Stimulated activated CD4-positive, alpha-beta T cell treated with anti-CD3 and anti-CD28 coated beads, Interleukin-15, amount 100 ng/mL, for 24 hours (primary cell): ENCODE measurements at regions not wholly inside any gene's neighbourhood (a gene's known extent, or its start where the extent isn't known, plus 50 kb on each side); places are given as distances from the start of the nearest gene placed in this dataset.
"Not testable (repeated sequence)": the region's sequence is repeated elsewhere in the genome, so short reads cannot be mapped to it uniquely, and the experiment has no call there.

Source experiments
- DNase-seq: peaks from one replicate; pipeline ENCODE4 v3.0.0-alpha.2; 2020

DNA sequence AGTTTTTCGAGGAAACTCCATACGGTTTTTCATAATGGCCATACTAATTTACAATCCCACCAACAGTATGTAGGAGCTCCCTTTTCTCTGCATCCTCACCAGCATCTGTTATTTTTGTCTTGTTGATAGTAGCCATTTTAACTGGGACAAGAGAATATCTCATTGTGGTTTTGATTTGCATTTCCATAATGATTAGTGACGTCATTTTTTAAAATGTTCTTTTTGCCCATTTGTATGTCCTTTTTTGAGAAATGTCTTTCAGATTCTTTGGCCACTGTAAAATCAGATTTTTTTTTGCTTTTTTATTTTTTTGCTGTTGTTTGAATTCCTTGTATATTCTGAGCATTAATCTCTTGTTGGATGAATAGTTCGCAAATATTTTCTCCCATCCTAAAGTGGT lies 243.9 kb downstream of the TRIML1 start:
- no peak for DNase-seq

DNA sequence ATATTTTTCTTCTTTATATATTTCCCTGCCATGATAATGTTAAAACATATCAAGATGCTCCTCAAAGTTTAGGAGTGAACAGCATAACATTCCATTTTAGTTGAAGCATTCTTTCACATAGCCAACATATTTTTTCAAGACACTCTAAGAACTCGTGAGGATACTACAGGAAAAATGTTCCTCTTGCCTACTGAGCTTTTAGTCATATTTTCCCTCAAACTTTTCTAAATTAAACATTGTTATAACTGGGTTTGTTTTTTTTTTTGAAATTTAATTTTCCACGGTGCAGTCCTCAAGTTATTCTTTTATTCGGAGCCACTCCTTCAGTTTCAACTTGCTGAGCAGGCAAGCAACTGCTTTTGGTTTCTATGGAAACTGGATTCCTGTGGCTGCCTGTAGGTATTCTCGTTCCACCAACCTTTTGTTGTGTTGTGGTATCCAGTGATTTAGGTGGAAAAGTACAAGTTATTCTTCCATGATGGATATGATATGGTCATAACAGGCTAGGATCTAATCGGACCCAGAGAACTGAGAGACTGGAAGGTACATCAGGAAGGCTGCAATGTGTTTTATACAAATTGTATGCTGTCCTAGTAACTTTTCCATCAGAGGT lies 248.0 kb downstream of the TRIML1 start:
- no peak for DNase-seq

DNA sequence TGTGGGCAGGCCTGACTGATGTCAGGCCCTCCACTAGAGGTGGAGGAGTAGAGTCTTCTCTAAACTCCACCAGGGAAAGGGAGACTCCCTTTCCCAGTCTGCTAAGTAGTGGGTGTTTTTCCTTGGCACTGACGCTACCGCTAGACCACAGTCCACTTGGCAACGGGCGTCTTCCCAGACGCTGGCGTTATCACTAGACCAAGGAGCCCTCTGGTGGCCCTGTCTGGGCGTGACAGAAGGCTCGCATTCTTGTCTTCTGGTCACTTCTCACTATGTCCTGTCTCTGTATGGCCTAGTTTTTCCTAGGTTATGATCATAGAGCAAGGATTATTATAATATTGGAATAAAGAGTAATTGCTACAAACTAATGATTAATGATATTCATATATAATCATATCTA lies 252.1 kb downstream of the TRIML1 start:
- not testable (repeated sequence) for DNase-seq

DNA sequence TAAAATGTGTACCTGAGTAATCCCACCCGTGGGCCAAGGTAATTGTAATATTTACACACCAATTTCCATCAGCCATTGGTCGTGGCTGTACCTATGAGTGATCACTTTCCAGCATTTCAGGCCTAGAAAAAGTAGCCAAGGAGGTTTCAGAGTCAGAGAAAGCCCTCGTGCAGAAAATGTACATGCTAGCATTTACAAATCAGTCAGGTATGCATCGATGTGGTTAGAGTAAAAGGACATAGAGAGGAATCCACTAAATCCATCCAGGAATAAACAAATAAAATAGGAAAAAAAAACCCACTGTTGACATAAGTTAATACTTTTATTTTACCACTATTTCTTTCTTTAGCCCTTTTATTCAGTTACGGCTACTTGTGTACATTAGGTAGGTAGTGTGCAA lies 256.8 kb downstream of the TRIML1 start:
- DNase-seq = no peak

GRCh38 chr4:188399834-188400233 lies 260.6 kb downstream of the TRIML1 start:
- no peak for DNase-seq

DNA sequence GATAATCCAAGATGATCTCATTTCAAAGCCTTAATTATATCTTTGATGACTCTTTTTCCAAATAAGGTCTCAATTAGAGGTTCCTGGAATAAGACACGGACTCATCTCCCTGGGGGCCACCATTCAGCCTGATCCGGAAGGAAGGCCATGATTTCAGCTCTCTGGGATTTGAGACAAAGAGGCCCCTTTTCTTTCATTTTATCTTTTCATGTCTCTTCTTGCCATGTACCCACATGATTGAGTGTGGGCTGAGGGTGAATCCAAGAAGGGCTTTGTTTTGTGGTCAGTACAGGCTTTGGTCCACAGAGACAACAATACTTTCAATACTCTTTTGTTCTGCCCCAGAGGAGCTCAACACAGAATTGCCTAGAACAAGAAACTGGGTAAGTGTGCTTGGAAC lies 261.2 kb downstream of the TRIML1 start:
- DNase-seq = no peak

DNA sequence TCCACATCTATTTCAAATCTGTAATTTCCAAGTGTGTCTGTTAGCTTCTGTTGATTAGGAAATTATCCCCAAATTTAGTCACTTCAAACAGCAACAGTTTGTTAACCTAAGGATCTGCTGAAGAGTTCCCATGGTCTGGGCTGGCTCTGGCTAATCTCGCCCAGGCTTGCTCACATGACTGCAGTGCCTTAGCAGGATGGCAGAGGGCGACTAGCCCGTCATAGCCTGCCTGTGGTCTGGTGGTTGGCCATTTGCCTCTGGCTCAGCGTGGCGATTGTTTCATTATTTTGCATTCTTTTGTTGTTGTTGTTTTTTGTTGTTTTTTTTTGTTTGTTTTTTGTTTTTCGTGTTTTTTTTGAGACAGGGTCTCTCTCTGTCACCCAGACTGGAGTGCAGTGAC lies 264.0 kb downstream of the TRIML1 start:
- no peak for DNase-seq

GRCh38 chr4:188405071-188405835 lies 266.0 kb downstream of the TRIML1 start:
- not testable (repeated sequence) for DNase-seq

DNA sequence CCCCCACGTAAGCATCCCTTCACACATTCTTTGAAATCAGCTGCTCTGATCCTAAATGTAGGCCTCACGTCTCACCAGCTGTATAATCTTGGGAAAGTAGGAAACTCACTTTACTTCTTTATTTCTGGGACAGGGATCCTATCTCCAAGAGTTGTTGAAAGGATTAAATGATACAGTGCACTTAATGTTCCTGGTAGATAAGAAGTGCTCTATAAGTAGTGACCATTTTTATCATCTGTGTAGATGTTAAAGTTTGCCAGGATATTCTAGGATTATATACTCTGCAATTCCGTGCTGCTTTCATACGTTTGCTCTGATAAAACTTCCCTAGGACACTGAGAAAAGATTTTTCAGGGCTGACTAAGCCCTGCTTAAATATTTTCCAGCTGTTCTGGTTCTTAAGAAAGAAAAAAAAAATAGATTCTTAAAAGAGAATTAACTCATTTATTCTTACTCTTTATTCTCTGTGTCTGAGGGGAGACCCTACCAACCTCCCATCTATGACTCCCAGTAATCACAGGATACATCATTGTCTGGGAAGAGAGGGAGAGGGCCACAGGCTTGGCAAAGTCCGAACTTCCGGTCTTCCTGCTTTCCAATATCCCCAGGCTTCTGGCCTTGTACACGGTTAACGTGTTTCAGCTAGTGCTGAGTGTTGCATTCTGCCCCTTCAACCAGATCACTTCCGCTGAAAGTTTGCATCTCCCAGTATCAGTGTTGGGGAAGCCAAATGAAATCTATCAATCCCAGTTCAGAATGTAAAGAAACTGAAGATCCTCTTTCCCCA lies 269.2 kb downstream of the TRIML1 start:
- DNase-seq = no peak

DNA sequence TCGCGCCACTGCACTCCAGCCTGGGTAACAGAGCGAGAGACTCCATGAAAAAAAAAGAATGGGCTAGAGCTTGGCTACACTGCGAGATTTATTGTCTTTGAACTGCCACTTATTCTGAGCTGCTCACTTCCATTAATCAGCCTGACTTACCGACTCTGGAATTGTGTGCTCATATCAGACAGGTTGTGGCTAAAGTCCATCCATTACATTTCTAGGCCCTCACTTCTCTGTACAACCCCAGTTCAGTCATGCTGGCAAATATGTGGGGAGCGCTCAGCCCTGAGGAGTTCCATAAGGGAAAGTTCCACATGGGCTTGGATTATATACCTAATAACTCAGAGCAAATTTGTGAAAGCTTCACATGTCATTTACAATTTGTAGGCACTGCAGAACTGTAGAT lies 270.6 kb downstream of the TRIML1 start:
- no peak for DNase-seq

GRCh38 chr4:188411805-188412204 lies 272.6 kb downstream of the TRIML1 start:
- DNase-seq = no peak

DNA sequence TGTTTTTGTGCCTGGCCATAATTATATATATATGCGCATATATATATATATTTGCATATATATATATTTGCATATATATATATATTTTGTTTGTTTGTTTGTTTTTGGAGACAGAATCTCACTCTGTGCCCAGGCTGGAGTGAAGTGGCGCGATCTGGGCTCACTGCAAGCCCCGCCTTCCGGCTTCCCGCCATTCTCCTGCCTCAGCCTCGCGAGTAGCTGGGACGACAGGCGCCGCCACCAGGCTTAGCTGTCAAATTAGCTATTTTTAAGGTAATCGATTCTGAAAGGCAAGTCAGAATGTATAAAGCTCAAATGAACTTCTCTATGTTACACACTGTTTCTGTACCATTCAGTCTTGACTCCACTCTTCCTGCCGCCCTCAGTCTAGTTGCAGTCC lies 273.3 kb downstream of the TRIML1 start:
- DNase-seq = no peak

DNA sequence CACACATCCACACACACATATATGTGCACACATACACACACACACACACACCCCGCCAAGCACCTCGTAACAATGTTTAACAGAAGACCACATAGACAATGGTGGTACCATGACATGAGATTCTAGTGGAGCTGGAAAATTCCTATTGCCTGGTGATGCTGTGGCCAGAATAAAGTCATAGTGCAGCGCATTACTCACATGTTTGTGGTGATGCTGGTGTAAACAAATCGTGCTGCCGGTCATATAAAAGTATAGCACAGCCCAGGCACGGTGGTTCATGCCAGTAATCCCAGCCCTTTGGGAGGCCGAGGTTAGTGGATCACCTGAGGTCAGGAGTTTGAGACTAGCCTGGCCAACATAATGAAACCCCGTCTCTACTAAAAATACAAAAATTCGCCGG lies 275.2 kb downstream of the TRIML1 start:
- DNase-seq = no peak

DNA sequence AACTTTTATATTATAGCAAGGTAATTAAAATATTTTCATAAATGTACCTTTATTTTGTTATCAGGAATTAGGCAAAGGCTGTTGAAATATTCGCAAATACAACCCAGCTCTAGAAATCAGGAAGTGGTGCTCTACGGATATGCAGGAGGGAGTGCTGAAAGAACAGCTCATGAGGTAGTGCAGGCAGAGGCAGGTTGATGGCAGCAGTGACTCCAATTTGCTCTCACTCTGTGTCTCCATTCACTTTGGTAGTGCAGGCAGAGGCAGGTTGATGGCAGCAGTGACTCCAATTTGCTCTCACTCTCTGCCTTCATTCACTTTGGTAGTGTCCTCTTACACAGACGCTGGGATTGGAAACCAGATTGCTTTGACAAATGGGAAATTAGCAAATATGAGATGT lies 277.9 kb downstream of the TRIML1 start:
- DNase-seq = no peak

GRCh38 chr4:188423039-188423438 lies 283.8 kb downstream of the TRIML1 start:
- DNase-seq = no peak

DNA sequence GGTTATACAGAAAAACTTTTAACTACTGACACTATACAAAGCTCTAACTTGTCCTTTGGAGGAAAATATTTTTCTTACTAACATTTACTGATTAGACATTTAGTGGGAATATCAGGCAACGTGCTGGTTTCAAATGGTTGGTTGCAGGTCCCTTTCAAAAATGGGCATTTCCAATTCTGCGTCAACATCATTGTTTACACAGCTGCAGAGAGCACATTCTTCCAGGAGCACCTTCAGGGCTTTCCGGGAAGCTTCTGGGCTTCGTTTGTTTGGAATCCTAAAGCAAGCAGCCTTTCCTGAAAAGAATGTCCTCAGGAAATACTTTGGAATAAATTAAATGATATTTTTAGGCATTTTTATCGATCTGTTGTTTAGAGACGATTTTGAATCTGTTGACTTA lies 289.7 kb downstream of the TRIML1 start:
- DNase-seq = no peak

DNA sequence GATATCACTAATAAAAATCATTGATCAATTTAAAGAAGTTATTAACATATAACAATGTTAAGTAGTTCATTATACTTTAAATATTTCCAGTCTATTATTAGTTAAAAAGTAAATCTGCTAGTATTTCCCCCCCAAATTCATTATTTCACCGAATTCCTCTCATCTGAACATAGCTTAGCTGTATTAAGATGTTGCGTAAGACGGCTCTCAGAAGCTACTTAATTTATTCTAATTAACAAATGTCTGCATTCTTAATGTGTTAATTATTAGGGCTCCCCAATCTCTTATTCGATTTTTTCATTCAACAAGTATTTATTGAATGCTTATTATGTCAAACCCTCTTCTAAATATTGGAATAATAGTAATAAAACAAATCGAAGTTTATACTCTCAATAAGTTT lies 290.7 kb downstream of the TRIML1 start:
- DNase-seq = no peak

DNA sequence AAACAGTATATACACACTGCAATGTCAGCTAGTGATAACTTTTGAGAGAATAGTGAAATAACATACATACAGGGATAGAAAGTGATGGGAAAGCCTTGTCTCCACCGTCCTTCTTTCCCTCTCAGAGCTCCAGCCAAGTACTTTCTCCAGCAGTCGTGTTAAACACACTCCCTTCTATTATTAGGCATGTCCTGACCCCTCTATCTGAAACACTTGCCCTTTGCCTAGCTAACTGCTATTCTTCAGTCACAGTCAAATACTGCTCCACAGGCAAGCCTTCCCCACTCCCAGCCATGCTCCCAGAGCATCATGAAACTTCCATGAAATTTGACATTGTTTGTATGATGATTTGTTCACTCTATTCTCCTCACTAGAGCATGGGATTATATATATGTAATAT lies 291.1 kb downstream of the TRIML1 start:
- no peak for DNase-seq

DNA sequence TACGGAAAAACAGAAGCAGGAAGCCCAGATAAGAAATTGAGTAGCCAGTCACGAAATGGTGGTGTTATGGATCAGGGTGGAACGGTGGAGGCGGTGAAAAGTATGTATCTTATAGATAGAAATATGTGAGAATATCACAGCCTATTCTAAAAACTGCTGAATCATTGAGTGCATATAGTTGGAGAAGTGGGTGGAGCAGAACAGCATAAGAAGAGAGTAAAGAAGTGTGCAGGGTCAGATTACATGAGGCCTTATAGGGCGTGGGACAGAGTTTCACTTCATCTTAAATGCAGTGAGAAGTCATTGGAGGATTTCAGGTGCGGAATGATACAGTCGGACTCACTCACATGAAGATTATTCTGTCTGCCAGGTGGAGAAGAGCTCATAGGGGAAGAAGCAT lies 293.1 kb downstream of the TRIML1 start:
- DNase-seq = no peak

DNA sequence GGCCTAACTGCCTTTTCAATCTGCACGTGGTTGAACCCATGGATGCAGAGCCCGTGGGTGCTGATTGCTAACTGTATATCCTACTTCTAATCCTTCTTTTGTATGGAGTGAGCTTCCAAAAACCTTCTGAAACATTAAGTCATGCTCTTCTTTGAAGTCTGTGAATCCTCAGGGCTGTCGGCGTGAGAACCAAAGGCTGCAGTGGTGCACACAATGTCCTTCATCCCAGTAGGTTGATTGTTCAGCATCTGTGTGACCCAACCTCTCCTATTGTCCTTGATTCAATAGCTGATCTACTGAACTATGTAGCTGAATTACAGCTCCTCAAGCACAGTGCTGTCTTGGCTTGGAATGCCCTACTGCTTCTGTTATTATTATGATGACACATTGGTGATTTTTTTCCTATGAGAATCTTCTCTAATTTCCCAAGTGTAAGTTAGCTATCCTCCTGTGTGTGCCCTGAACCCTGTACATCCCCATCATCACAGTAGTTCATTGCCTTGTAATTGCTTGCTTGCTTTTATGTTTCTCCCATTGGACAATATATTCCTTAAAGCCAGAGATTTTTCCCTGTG lies 294.6 kb downstream of the TRIML1 start:
- DNase-seq = no peak

- no peak for DNase-seq
These were observed 295.4 kb downstream of the TRIML1 start for GRCh38 chr4:188434643-188435042.

- no peak for DNase-seq
These were observed 296.1 kb downstream of the TRIML1 start for GRCh38 chr4:188435381-188435780.

DNA sequence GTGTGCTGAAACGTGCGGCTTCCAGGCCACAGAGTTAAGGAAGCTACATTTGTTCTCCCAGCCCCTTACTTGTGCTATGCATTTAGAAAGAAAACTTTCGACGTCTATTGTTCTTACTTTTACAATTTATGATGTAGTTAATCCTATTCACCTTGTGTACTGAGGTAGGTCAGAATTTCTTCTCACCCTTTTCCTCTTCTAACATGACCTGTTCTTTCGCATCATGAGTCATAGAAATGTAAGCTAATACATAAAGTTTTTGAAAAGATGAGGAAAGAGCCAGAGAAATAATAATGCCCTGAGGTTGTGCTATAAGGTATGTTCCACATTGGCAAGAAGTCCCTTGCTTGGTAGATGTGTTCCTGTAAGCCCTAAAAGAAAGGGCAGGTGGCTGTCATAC lies 298.3 kb downstream of the TRIML1 start:
- DNase-seq = no peak

DNA sequence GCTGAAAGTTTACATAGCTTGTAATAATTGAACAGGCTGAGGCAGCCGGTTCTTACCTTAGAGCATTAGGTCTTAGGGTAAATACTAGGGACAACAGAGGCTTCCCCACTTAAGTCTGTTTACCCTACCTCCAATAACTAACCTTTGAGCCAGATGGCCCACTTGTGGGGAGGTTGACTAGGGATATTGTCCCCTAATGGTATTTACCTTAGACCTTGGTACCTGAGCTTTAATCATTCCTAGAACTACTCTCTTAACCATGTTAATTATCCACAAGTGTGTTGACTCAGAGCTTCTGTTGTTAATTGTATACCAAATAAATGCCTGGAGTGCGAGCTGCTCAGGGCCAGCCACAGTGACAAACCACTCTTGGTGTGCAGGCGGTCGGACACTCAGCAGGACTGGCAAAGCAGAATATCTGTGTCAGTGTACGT lies 299.2 kb downstream of the TRIML1 start:
- not testable (repeated sequence) for DNase-seq
